NCI-H82 treated with DMSO at 0.1 percent for 48 hours (cell line): ENCODE measurements at regions not wholly inside any gene's neighbourhood (a gene's known extent, or its start where the extent isn't known, plus 50 kb on each side); places are given as distances from the start of the nearest gene placed in this dataset.

ENCODE experiments used
- DNase-seq: peaks from one replicate; lab custom pipeline; 2025; ENCODE audit not compliant: unreplicated experiment; lab: John Stamatoyannopoulos, UW

DNA sequence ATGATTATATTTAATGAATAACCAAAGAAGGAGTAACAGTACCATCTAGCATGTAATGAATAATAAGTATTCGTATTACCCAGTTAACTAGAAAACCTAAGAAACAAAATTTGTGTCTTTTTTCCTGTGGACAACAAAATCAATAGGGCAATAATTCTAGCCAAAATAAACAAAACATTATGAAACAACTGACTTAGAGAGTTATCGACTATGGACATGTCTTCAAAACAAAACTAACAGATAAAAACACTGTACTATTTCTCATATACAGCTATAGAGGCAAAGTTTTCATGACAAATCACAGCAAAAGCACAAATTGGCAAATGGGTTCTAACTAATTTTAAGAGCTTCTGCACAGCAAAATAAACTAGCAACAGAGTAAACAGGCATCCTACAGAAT is 224.1 kb downstream of the ALX1 start:
- no peak for DNase-seq

DNA sequence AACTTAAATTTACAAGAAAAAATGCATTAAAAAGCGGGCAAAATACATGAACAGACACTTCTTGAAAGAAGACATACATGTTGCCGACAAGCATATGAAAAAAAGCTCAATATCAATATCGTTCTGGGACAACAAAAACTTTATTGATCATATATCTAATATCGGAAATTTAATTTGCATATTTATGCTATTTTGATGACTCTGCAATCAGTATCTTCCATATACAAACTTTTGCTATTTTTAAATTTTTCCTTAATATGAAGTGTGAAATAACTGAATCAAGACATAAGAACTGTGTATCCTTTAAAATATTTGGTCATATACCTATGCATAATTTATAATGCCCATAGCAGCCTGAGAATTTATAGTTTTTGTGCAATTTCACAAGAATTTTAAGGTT is 224.6 kb downstream of the ALX1 start:
- no peak for DNase-seq

- no peak for DNase-seq
Observed at GRCh38 chr12:85507456-85507855, 227.4 kb downstream of the ALX1 start.

GRCh38 chr12:85509081-85509856 is 229.2 kb downstream of the ALX1 start:
- no peak for DNase-seq

GRCh38 chr12:85509857-85510256 is 229.8 kb downstream of the ALX1 start:
- DNase-seq: no peak

DNA sequence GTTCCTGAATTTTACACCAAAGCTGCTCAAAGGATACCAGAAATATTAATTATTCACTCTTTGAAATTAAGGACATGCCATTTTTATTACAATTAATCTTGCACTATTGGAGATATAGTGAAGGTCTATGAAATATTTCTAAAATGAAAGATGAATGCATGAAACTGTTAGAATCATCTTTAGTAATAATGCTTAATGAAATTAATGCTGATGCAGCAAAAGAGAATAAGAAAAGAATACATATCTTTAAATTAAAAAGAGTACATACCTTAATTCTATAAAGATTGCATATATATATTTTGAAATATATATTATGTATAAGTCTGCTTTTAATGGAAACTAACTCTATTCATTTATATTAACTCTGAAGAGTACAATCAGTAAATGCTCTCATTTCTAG is 236.0 kb downstream of the ALX1 start:
- DNase-seq: no peak

GRCh38 chr12:85516667-85517325 is 236.8 kb downstream of the ALX1 start:
- DNase-seq: no peak

GRCh38 chr12:85519163-85519562 is 239.1 kb downstream of the ALX1 start:
- no peak for DNase-seq

GRCh38 chr12:85523197-85523596 is 243.2 kb downstream of the ALX1 start:
- no peak for DNase-seq

- no peak for DNase-seq
Observed at GRCh38 chr12:85527192-85527591, 247.2 kb downstream of the ALX1 start.

DNA sequence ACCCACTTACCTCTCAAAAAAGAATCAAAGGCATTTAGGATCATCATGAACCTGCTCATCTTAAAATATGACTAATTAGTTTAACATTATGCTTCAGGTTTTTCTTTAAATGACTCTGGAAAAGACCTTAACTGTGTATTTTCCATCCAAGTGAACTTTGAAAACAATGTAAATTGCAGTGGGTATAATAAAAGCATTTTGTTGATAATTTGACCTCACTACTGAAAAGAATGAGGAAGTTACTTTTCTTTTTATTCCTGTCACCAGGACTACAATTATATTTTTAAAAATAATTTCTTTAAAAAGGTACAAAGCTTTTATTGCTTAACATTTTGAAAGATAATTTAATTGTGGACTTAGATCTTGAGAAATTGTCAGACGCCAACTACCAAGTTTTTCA is 249.9 kb downstream of the ALX1 start:
- DNase-seq: no peak

GRCh38 chr12:85530456-85530855 is 250.4 kb downstream of the ALX1 start:
- no peak for DNase-seq

DNA sequence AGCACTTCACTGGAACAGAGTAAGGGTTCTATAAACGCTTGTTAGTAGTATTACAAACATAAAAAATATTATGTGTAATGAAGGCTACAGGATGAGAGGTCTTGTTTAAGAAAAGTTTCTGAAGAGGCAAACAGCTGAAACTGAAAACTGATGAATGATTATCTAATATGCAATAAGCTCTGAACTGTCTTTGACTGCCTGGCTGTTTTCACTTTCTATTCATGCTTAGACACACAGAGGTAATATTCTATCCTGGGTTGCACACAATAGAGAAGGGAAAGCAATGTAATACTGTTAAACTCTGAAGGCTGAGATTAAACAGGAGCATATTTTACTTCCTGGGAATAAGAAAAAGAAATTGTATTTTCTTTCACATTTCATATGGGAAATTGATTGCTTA is 251.3 kb downstream of the ALX1 start:
- DNase-seq: no peak

- DNase-seq: no peak
Observed at GRCh38 chr12:85549640-85550039, 269.6 kb downstream of the ALX1 start.

GRCh38 chr12:85550924-85551323 is 270.9 kb downstream of the ALX1 start:
- no peak for DNase-seq

DNA sequence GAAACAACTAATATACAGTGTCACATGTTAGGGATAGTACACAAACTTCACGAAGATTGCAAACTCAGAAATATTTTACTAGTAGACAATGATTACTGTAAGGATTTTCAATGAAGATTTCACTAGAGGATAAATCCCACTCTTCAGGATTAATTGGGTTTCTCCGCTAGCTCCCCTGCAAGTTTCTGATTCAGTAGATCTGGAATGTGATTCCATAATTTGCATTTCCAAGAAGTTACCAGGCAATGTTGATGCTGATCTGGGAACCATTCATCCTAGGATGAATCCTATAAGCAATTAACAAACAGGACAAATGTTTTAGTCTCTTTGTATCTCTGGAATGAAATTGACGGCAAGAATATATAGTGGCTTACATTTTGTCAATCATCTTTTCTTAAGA is 272.4 kb downstream of the ALX1 start:
- no peak for DNase-seq

DNA sequence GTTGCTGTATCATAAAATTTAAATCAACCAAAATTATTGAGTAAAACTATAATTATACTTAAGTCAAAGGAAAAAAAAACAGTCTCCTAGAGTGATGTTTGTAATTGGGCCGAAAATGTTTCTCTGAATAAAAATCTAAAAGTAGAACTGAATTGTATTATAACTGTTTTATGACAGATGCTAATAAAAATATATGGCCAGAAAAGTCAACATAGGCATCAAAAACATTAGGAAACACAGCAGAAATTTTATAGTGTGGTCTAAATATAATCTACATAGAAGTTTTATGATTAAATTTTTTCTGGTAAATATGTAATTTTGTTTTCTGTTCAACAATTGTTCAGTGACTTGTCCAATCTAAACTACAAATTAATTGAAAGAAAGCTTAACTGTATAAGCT is 277.8 kb downstream of the ALX1 start:
- DNase-seq: no peak

DNA sequence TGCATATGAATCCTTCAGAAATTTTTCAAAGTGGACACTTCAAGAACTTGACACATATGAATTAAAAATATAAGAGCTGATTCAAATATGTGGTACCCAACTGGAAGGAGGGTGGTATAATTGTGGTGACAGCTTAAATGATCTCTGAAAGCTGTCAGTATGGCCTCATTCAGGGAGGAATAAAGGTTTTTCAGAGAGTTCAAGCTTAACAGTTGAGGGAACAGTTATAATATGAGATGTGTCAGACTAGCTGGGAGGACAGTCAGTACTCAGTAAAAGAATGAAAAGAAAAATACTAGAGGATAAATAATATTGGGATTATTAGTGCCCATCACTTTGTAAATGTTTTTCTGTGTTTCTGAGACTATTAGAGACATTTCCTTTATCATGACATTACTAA is 277.5 kb downstream of the RASSF9 start:
- DNase-seq: no peak

GRCh38 chr12:85559127-85559526 is 277.1 kb downstream of the RASSF9 start:
- DNase-seq: no peak

GRCh38 chr12:85559536-85559935 is 276.7 kb downstream of the RASSF9 start:
- DNase-seq: no peak

DNA sequence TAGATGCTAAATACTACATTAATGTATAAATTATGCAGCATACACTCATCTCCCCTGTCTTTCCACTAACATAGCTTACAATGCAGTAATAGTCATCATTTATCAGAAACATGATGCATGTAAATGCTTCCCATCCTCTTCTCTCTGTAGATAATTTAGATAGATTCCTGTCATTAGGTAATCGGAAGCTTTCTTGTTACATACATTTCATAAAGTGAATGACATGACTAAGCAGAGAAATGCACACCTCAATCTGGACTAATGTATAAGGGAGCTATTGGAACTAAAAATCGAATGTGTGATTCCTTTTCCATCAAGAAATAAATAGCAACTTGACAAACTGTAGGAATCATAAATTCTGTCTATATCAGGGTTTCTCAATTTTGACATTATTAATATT is 273.4 kb downstream of the RASSF9 start:
- DNase-seq: no peak

DNA sequence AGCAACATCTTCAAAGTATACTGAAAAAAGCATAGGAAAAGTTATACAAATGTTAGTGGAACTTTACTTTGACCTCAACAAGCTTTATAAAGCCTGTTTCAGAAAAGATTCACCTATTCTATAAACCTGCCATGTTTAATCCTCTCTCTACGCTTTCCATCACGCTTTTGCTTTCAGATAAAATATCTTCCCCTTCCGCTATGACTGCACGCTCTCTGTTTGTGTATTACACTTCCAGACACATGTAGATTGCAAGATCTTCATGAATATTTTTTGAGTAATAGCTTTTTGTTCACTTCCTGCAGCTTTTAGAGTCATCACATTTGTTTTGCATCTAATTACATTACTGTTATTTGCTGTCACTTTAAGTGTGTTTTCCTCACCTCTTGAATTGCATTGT is 271.4 kb downstream of the RASSF9 start:
- DNase-seq: no peak
